LNCaP clone FGC (cell line): ENCODE measurements at regions not wholly inside any gene's neighbourhood (a gene's known extent, or its start where the extent isn't known, plus 50 kb on each side); places are given as distances from the start of the nearest gene placed in this dataset.

Experiments used
- DNase-seq: peaks from one replicate; pipeline ENCODE4 v3.0.0-alpha.2; 2011; ENCODE audit warnings: low read depth
- H3K4me3 ChIP-seq: 2 replicates; pipeline ENCODE4 v1.5.1; 2011; ENCODE audit warnings: mild to moderate bottlenecking, low read depth, low read length, control low read depth
- CTCF ChIP-seq: IDR thresholded peaks from 2 replicates; pipeline ENCODE4 v1.5.1; 2012; ENCODE audit warnings: mild to moderate bottlenecking; ENCODE audit not compliant: control insufficient read depth, insufficient read depth; ENCODE audit errors: extremely low read depth

- no peak for DNase-seq
- no peak for TF ChIP-seq CTCF
- H3K4me3 ChIP-seq = no peak overlapping the region
These were observed 118.2 kb downstream of the HSD17B3 start for GRCh38 chr9:96183751-96184150.

GRCh38 chr9:96178153-96178552 is 123.8 kb downstream of the HSD17B3 start:
- DNase-seq = no peak
- H3K4me3 ChIP-seq = no peak overlapping the region
- TF ChIP-seq CTCF = no peak

- TF ChIP-seq CTCF = no peak
- no peak for DNase-seq
- no peak overlapping the region for H3K4me3 ChIP-seq
These were observed 124.3 kb downstream of the HSD17B3 start for GRCh38 chr9:96177719-96178028.

- TF ChIP-seq CTCF = no peak
- no peak for DNase-seq
- H3K4me3 ChIP-seq = no peak overlapping the region
These were observed 124.8 kb downstream of the HSD17B3 start for GRCh38 chr9:96177005-96177718.

GRCh38 chr9:96175796-96176195 is 126.2 kb downstream of the HSD17B3 start:
- TF ChIP-seq CTCF = no peak
- DNase-seq = no peak
- no peak overlapping the region for H3K4me3 ChIP-seq

DNA sequence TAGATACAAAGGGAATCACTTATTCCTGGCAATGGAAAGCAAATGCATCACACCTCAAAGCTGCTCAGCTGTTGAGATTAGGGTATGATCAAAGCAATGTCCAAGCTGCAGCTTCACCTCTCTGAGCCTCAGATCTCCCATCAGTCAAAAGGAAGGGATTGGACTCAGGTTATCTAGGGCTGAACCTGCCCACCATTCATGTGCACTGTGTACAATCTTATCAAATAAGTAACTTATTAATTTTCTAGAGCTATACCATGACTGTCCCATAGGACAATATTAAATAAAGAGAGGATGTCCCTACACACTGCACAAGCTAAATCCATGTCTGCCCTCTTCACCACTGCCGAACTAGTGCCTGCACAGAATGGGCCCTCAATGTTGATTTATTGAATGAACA is 127.0 kb downstream of the HSD17B3 start:
- DNase-seq = no peak
- H3K4me3 ChIP-seq = no peak overlapping the region
- TF ChIP-seq CTCF = no peak

DNA sequence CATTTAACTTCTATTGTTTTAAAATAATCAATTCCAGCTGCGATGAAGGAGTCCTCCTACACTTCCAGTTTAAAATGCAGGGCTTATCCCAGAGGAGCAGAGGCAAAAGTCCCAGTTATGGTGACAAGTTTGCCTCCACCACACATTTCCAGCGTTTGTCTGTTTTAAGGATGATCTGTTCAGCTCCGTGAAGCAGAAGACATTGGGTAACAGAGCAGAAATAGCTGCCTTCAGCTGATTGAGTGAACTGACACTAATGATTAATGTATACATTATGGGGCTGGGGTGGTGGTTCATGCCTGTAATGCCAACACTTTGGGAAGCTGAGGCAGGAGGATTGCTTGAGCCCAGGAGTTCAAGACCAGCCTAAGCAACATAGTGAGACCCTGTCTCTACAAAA is 127.6 kb downstream of the HSD17B3 start:
- no peak for TF ChIP-seq CTCF
- DNase-seq = no peak
- H3K4me3 ChIP-seq = no peak overlapping the region
